Lower lobe of right lung (tissue), 2 donors: ENCODE measurements at regions not wholly inside any gene's neighbourhood (a gene's known extent, or its start where the extent isn't known, plus 50 kb on each side); places are given as distances from the start of the nearest gene placed in this dataset.

Source experiments
- ATAC-seq, 2 donors: fragments of 200-7000 bp; cut with Tn5 transposase; one replicate each; pipeline ENCODE4 v1.9.1; 2020 to 2022; ENCODE audit warnings: mild to moderate bottlenecking in 2 of 2, moderate library complexity in 2 of 2
- DNase-seq: peaks from one replicate; pipeline ENCODE4 v3.0.0-alpha.2; 2020
- H3K27ac ChIP-seq: fragments of 200-600 bp; one replicate; pipeline ENCODE4 v1.8.0; 2022
- H3K27me3 ChIP-seq: fragments of 200-600 bp; one replicate; pipeline ENCODE4 v1.8.0; 2022; ENCODE audit warnings: low read depth
- H3K36me3 ChIP-seq: fragments of 200-600 bp; one replicate; pipeline ENCODE4 v1.8.0; 2022; ENCODE audit warnings: mild to moderate bottlenecking
- H3K4me1 ChIP-seq: fragments of 200-600 bp; one replicate; pipeline ENCODE4 v1.8.0; 2022
- H3K4me3 ChIP-seq: fragments of 200-600 bp; one replicate; pipeline ENCODE4 v1.8.0; 2022; ENCODE audit warnings: mild to moderate bottlenecking
- H3K9me3 ChIP-seq: fragments of 200-600 bp; one replicate; pipeline ENCODE4 v1.8.0; 2022
- CTCF ChIP-seq: fragments of 200-600 bp; IDR thresholded peaks from one replicate; pipeline ENCODE4 v1.8.0; 2022; ENCODE audit warnings: antibody characterized with exemption, mild to moderate bottlenecking
- intact Hi-C: fragments of 100-400 bp; cut with DNase I; formaldehyde crosslinking; loops from one replicate; pipeline ENCODE4 v1.11.0; 2022
- donor health status: DM: no; HTN: yes; CAD: no; lungs with severe emphysema.

GRCh38 chr9:118503236-118503635, 799.0 kb downstream of the TLR4 start:
- DNase-seq (no peak), ATAC-seq (no peak)
- H3K36me3 ChIP-seq = no peaks in the 10 kb centered on the region
- intact Hi-C loops = no loop called here
- H3K4me1 ChIP-seq = no peaks in the 10 kb centered on the region
- H3K4me3 ChIP-seq = no peak overlapping the region
- no peak for TF ChIP-seq CTCF
- H3K27me3 ChIP-seq = no peaks in the 10 kb centered on the region
- no peak overlapping the region for H3K27ac ChIP-seq
- H3K9me3 ChIP-seq = no peaks in the 10 kb centered on the region

GRCh38 chr9:118510711-118511110, 806.5 kb downstream of the TLR4 start:
- H3K27ac ChIP-seq = no peak overlapping the region
- no peaks in the 10 kb centered on the region for H3K4me1 ChIP-seq
- ATAC-seq (no peak), DNase-seq (no peak)
- TF ChIP-seq CTCF = no peak
- H3K27me3 ChIP-seq = no peaks in the 10 kb centered on the region
- H3K36me3 ChIP-seq = no peaks in the 10 kb centered on the region
- H3K9me3 ChIP-seq = no peaks in the 10 kb centered on the region
- intact Hi-C loops = no loop called here
- H3K4me3 ChIP-seq = no peak overlapping the region

GRCh38 chr9:118515947-118516346, 811.7 kb downstream of the TLR4 start:
- no peak for ATAC-seq
- Histone ChIP-seq H3K9me3 (no peaks in the 10 kb centered on the region), H3K27ac (no peak overlapping the region), H3K4me3 (no peak overlapping the region), H3K27me3 (no peaks in the 10 kb centered on the region), H3K4me1 (no peaks in the 10 kb centered on the region), H3K36me3 (no peaks in the 10 kb centered on the region)
- no peak for TF ChIP-seq CTCF
- no peak for DNase-seq
- intact Hi-C loops = no loop called here

GRCh38 chr9:118521261-118521660, 817.1 kb downstream of the TLR4 start:
- Histone ChIP-seq H3K36me3 (no peaks in the 10 kb centered on the region), H3K4me1 (no peaks in the 10 kb centered on the region), H3K9me3 (no peaks in the 10 kb centered on the region), H3K27ac (no peak overlapping the region), H3K4me3 (no peak overlapping the region), H3K27me3 (no peaks in the 10 kb centered on the region)
- no peak for ATAC-seq
- no peak for TF ChIP-seq CTCF
- DNase-seq = no peak
- intact Hi-C loops = no loop called here

GRCh38 chr9:118522093-118523028, 818.2 kb downstream of the TLR4 start:
- no peaks in the 10 kb centered on the region for H3K27me3 ChIP-seq
- H3K4me3 ChIP-seq = no peak overlapping the region
- no peaks in the 10 kb centered on the region for H3K4me1 ChIP-seq
- DNase-seq (peak; percentile 25), ATAC-seq (peak; percentile 67 to 76)
- TF ChIP-seq CTCF = peak; percentile 57
- no peak overlapping the region for H3K27ac ChIP-seq
- intact Hi-C loops = no loop called here
- H3K36me3 ChIP-seq = no peaks in the 10 kb centered on the region
- H3K9me3 ChIP-seq = no peaks in the 10 kb centered on the region
